GM13976 (cell line): ENCODE measurements at regions not wholly inside any gene's neighbourhood (a gene's known extent, or its start where the extent isn't known, plus 50 kb on each side); places are given as distances from the start of the nearest gene placed in this dataset.
"Not testable (repeated sequence)": the region's sequence is repeated elsewhere in the genome, so short reads cannot be mapped to it uniquely, and the experiment has no call there.

ENCODE experiments used
- DNase-seq: peaks from one replicate; pipeline ENCODE4 v3.0.0; 2012; ENCODE audit warnings: low spot score
- in situ Hi-C: fragments of 300-500 bp; cut with MboI; formaldehyde crosslinking; loops from one replicate; pipeline ENCODE4 v1.12.0; 2022; ENCODE audit warnings: low sequenced_read_pairs, mixed read lengths, inconsistent platforms; ENCODE audit not compliant: unreplicated experiment
- TF ChIP-seq, protein P1 (sequence below): IDR thresholded peaks from 2 replicates; pipeline ENCODE4 v1.5.1; 2012; ENCODE audit warnings: borderline replicate concordance, mild to moderate bottlenecking; ENCODE audit not compliant: insufficient read depth; ENCODE audit errors: extremely low read depth, missing control alignments, control extremely low read depth

DNA sequence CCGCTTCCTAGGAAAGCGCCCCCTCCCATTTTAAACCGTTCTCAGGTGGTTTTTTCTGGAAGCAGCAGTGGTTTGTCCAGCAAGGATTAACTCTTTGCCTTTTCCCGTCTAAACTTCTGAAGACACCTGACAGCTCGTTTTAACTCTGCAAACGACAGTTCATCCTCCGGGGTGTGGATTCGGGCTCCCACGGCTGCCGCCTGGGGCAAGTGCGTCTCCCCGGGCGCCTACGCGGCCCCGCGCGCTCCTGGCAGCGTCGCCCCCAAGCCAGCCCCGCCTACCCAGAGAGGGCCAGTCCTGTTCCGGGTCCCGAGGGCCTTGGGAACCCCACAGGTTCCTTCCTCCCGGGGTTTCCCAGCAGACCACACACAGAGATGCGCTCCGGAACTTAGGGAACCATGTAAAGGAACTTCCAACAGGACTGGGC is 54.4 kb downstream of the PRR18 start:
- peak; percentile 43 for DNase-seq
- TF ChIP-seq, protein P1, sequence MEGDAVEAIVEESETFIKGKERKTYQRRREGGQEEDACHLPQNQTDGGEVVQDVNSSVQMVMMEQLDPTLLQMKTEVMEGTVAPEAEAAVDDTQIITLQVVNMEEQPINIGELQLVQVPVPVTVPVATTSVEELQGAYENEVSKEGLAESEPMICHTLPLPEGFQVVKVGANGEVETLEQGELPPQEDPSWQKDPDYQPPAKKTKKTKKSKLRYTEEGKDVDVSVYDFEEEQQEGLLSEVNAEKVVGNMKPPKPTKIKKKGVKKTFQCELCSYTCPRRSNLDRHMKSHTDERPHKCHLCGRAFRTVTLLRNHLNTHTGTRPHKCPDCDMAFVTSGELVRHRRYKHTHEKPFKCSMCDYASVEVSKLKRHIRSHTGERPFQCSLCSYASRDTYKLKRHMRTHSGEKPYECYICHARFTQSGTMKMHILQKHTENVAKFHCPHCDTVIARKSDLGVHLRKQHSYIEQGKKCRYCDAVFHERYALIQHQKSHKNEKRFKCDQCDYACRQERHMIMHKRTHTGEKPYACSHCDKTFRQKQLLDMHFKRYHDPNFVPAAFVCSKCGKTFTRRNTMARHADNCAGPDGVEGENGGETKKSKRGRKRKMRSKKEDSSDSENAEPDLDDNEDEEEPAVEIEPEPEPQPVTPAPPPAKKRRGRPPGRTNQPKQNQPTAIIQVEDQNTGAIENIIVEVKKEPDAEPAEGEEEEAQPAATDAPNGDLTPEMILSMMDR = no peak
- in situ Hi-C loops = no loop called here

DNA sequence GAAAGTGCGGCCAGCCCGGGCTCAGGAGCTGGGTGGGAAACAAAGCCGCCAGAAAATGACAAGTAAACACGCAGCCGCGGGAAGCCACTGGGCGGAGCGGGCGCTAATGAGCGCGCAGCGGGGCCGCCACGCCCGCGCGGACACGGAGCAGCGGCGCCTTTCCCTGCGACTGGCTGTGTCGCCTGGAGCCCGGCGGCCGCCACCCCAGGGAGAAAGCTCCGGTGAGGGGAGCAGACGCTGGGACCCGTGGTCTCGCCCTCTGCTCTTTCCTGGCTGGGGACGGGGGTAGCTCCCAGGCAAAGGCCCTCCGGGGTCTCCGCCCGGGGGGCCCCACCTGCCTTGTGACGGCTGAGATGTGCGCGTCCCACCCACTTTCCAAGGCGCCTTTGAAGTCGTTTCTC is 54.9 kb downstream of the PRR18 start:
- DNase-seq = peak; percentile 64
- in situ Hi-C loops = no loop called here
- TF ChIP-seq, protein P1 = no peak

DNA sequence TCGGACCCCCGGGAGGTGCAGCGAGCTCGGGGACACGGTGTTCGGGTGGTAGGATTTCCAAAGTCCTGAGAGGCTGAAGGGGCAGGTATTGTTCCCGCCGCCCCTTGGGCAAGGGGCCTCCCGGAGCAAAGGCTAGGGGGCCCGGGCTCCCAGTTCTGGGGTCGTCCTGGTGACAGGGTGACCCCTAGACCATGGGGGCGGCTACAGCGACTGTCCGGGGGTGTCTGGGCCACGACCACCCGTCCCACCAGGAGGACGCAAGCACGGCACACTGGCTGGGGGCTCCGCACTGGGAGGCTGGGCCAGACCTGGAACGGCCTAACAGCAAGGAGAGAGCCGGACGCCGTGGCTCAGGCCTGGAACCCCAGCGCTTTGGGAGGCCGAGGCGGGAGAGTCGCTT is 55.6 kb downstream of the PRR18 start:
- DNase-seq = no peak
- in situ Hi-C loops = no loop called here
- TF ChIP-seq, protein P1 = no peak

DNA sequence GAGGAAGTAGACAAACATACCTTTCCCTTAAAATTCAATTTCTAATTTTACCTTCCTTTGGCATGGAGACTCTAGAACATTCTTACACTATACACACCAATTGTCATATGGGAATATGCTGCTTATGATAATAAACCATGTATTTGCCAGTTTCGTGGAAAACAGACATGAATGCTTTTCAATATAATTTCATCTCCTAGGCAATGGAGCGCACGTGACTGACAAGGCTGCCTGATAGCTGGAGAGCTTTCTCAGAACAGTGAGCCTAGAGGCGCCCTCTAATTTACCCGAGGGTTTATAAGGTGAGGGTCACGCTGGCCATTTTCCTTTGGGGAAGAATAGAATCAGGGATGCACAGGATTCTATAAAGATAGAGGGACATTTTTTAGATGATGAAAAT is 56.5 kb downstream of the PRR18 start:
- TF ChIP-seq, protein P1 = no peak
- no peak for DNase-seq
- in situ Hi-C loops = no loop called here

DNA sequence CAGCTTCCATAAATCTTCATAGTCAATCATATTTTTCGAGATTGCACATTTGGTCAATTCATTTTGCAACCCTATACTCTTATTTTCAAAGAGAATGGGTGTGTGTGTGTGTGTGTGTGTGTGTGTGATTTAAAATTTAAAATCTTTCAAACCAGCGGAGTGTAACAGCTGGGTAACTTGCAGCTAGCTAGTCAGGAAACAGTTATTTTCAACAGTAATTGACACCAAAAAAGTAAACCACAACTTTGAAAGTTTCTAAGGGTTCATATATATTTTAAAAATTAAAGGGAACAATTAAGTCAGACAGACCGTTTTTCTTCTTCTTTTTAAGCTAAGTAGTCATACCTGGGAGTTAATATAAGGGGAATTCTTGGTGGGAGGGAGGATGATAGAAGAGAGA is 57.0 kb downstream of the PRR18 start:
- DNase-seq = no peak
- in situ Hi-C loops = no loop called here
- TF ChIP-seq, protein P1 = no peak

DNA sequence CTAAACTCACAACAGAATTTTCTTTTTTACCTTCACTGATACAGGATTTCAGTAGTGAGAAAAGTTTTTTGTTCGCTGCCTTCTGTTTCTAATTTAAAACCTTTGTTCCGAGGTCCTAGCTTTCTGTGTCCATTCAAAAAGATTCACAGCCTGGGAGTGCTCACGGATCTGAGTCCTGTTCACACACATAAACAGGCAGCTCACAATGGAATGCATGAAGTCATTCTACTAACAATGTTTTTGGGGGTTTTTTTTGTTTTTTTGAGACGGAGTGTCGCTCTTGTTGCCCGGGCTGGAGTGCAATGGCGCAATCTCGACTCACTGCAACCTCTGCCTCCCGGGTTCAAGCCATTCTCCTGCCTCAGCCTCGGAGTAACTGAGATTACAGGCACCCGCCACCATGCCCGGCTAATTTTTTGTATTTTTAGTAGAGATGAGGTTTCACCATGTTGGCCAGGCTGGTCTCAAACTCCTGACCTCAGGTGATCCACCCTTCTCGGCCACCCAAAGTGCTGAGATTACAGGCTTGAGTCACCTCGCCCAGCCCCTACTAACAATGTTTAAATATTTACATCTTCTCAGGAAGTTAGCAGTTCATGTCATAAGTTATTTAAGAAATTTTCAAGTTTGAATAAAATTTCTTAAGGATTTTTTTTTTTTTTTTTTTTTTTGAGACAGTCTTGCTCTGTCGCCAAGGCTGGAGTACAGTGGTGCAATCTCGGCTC is 59.0 kb downstream of the PRR18 start:
- DNase-seq, in situ Hi-C loops: not testable (repeated sequence)

DNA sequence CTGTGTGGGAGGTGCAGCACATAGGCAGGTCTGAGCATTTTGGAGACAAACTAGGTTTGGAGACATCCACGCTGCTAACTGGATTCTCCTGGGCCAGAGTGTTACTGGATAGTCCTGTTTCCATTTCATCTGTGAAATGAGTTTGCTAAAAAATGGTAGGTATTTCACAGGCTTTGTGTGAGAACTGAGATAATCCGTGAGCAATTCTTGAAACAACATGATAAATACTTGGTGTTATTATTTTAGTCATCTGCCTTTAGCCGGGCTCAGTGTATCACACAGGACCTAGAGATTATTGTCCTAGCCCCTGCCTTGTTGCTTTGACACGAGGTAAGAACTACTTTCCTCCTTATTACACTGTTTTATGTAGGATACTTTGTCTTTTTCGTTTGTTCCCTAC is 63.0 kb downstream of the PRR18 start:
- in situ Hi-C loops = no loop called here
- TF ChIP-seq, protein P1 = no peak
- DNase-seq = no peak
